Progenitor cell of endocrine pancreas (in vitro differentiated cells): ENCODE measurements at regions not wholly inside any gene's neighbourhood (a gene's known extent, or its start where the extent isn't known, plus 50 kb on each side); places are given as distances from the start of the nearest gene placed in this dataset.
A peak's percentile ranks its signal among the peaks of the same experiment; 100 is the strongest.
"Not testable (repeated sequence)": the region's sequence is repeated elsewhere in the genome, so short reads cannot be mapped to it uniquely, and the experiment has no call there.

Source experiments
- DNase-seq: peaks from one replicate; pipeline ENCODE4 v3.0.0; 2021; ENCODE audit warnings: low spot score; ENCODE audit not compliant: unreplicated experiment
- H3K27ac Mint-ChIP-seq: 2 replicates; pipeline ENCODE4 v1.8.0; 2021; ENCODE audit warnings: mild to moderate bottlenecking, moderate library complexity, mixed read lengths
- H3K27me3 Mint-ChIP-seq: 2 replicates; pipeline ENCODE4 v1.8.0; 2021; ENCODE audit warnings: mixed read lengths
- H3K36me3 Mint-ChIP-seq: 2 replicates; pipeline ENCODE4 v1.8.0; 2022; ENCODE audit warnings: mixed read lengths; ENCODE audit not compliant: insufficient read depth
- H3K4me1 Mint-ChIP-seq: 2 replicates; pipeline ENCODE4 v1.8.0; 2021; ENCODE audit warnings: low read depth, mixed read lengths
- H3K4me3 Mint-ChIP-seq: 2 replicates; pipeline ENCODE4 v1.8.0; 2021; ENCODE audit warnings: low read depth, mild to moderate bottlenecking, moderate library complexity, mixed read lengths
- H3K9me3 Mint-ChIP-seq: 2 replicates; pipeline ENCODE4 v1.8.0; 2021; ENCODE audit warnings: low read depth, mixed read lengths
- TF ChIP-seq, protein P1 (sequence below): fragments of 200-600 bp; sonication (generic); IDR thresholded peaks from one replicate; pipeline ENCODE4 v1.5.0; 2021; ENCODE audit warnings: antibody characterized with exemption, mild to moderate bottlenecking; ENCODE audit not compliant: unreplicated experiment

- Mint-ChIP-seq H3K27ac (peak overlapping the region; percentile 49), H3K27me3 (no peaks in the 10 kb centered on the region), H3K36me3 (no peaks in the 10 kb centered on the region), H3K4me3 (no peak overlapping the region), H3K9me3 (peaks cover 3% of the 10 kb centered on the region), H3K4me1 (peaks cover 3% of the 10 kb centered on the region)
- DNase-seq, result no peak
- TF ChIP-seq, protein P1, sequence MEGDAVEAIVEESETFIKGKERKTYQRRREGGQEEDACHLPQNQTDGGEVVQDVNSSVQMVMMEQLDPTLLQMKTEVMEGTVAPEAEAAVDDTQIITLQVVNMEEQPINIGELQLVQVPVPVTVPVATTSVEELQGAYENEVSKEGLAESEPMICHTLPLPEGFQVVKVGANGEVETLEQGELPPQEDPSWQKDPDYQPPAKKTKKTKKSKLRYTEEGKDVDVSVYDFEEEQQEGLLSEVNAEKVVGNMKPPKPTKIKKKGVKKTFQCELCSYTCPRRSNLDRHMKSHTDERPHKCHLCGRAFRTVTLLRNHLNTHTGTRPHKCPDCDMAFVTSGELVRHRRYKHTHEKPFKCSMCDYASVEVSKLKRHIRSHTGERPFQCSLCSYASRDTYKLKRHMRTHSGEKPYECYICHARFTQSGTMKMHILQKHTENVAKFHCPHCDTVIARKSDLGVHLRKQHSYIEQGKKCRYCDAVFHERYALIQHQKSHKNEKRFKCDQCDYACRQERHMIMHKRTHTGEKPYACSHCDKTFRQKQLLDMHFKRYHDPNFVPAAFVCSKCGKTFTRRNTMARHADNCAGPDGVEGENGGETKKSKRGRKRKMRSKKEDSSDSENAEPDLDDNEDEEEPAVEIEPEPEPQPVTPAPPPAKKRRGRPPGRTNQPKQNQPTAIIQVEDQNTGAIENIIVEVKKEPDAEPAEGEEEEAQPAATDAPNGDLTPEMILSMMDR, result no peak
Measured at GRCh38 chr13:100773923-100774663, 99.5 kb upstream of the TMTC4 start.

GRCh38 chr13:100773429-100773828 lies 98.8 kb upstream of the TMTC4 start:
- TF ChIP-seq, protein P1, result no peak
- peak overlapping the region; percentile 49 for H3K27ac Mint-ChIP-seq
- no peaks in the 10 kb centered on the region for H3K36me3 Mint-ChIP-seq
- peaks cover 3% of the 10 kb centered on the region for H3K4me1 Mint-ChIP-seq
- H3K27me3 Mint-ChIP-seq, result no peaks in the 10 kb centered on the region
- peaks cover 2% of the 10 kb centered on the region for H3K9me3 Mint-ChIP-seq
- no peak for DNase-seq
- H3K4me3 Mint-ChIP-seq, result no peak overlapping the region

GRCh38 chr13:100767192-100767591 lies 92.6 kb upstream of the TMTC4 start:
- TF ChIP-seq, protein P1, result no peak
- H3K27ac Mint-ChIP-seq, result no peak overlapping the region
- H3K27me3 Mint-ChIP-seq, result no peaks in the 10 kb centered on the region
- peaks cover 3% of the 10 kb centered on the region for H3K9me3 Mint-ChIP-seq
- DNase-seq, result no peak
- H3K4me1 Mint-ChIP-seq, result no peaks in the 10 kb centered on the region
- no peaks in the 10 kb centered on the region for H3K36me3 Mint-ChIP-seq
- H3K4me3 Mint-ChIP-seq, result no peak overlapping the region

- DNase-seq, H3K27me3 Mint-ChIP-seq, H3K4me3 Mint-ChIP-seq, H3K9me3 Mint-ChIP-seq, H3K4me1 Mint-ChIP-seq, H3K27ac Mint-ChIP-seq, H3K36me3 Mint-ChIP-seq: not testable (repeated sequence)
Measured at GRCh38 chr13:100766570-100766969, 92.0 kb upstream of the TMTC4 start.

GRCh38 chr13:100764937-100765336 lies 90.3 kb upstream of the TMTC4 start:
- no peak for DNase-seq
- H3K27me3 Mint-ChIP-seq, result no peaks in the 10 kb centered on the region
- no peaks in the 10 kb centered on the region for H3K36me3 Mint-ChIP-seq
- H3K27ac Mint-ChIP-seq, result no peak overlapping the region
- peaks cover 4% of the 10 kb centered on the region for H3K9me3 Mint-ChIP-seq
- no peaks in the 10 kb centered on the region for H3K4me1 Mint-ChIP-seq
- TF ChIP-seq, protein P1, result no peak
- H3K4me3 Mint-ChIP-seq, result no peak overlapping the region

DNA sequence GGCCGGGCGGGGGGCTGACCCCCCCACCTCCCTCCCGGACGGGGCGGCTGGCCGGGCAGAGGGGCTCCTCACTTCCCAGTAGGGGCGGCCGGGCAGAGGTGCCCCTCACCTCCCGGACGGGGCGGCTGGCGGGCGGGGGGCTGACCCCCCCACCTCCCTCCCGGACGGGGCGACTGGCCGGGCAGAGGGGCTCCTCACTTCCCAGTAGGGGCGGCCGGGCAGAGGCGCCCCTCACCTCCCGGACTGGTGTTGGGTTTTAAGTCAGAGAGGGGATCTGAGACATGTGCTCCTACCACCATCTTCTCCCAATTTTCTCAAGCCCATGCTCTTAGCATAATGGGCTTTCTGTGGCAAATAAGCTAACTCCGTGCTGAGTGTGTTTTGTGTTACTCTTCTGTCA lies 87.5 kb upstream of the TMTC4 start:
- H3K36me3 Mint-ChIP-seq, H3K27ac Mint-ChIP-seq, H3K9me3 Mint-ChIP-seq, H3K27me3 Mint-ChIP-seq, H3K4me3 Mint-ChIP-seq, H3K4me1 Mint-ChIP-seq, DNase-seq: not testable (repeated sequence)
